ENCODE measurements at regions not wholly inside any gene's neighbourhood (a gene's known extent, or its start where the extent isn't known, plus 50 kb on each side); places are given as distances from the start of the nearest gene placed in this dataset.

DNA sequence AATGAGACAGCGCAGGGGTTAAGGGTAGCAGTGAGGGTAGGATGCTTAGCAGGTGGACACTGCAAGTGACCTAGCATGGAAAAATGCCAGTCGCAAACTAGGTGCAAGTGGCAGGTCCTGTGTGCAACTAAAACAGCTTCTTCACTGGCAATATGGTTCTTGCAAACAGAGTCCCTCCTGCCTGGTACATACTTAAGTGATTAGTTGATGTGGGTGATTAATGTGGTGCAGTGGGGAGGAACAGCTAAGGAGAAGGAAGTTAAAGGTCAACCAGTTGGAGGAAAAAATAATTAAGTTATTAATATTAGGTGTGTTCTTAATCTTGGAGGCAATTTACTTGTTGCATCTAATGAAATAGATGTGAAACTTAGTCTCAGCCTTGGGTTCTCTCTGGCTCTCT lies 121.6 kb upstream of the IGFBP7 start:
- CTCF ChIA-PET, result no interaction called here
- Histone ChIP-seq H3K79me2 (ENCODE audit: control insufficient read depth, insufficient read depth, low read length) (no peaks in the 10 kb centered on the region), H3K36me3 (ENCODE audit: control insufficient read depth in 2 of 2, insufficient read depth in 2 of 2, low read length in 1 of 2) (no peaks in the 10 kb centered on the region), H3K27me3 (replicated peaks in 1 of 2; ENCODE audit: control insufficient read depth in 2 of 2, insufficient read depth in 2 of 2, low read length in 1 of 2) (no peaks in the 10 kb centered on the region), H3K27ac (ENCODE audit: control insufficient read depth, insufficient read depth) (no peak overlapping the region), H3K4me3 (no peak overlapping the region), H3K4me2 (ENCODE audit: control insufficient read depth, insufficient read depth) (no peak overlapping the region), H3K9ac (ENCODE audit: control insufficient read depth, insufficient read depth, low read length) (no peak overlapping the region), H2AFZ (ENCODE audit: control insufficient read depth, low read depth, low read length) (no peak overlapping the region), H3K4me1 (ENCODE audit: control insufficient read depth, insufficient read depth, low read length) (no peaks in the 10 kb centered on the region), H4K20me1 (ENCODE audit: control insufficient read depth, insufficient read depth) (no peaks in the 10 kb centered on the region), H3K9me3 (replicated peaks; ENCODE audit: control insufficient read depth, insufficient read depth, low read length) (no peaks in the 10 kb centered on the region)
- 50% methylated on average over 2 of the region's 2 CpGs for WGBS (ENCODE audit: insufficient coverage, insufficient replicate concordance, low lambda C conversion rate, missing lambda C conversion rate)
- POLR2A ChIA-PET, result no interaction called here
- intact Hi-C loops (cut with micrococcal nuclease; ENCODE audit: unreplicated experiment) (no loop called here), in situ Hi-C loops (cut with MboI) (no loop called here)
- FAIRE-seq, result no peak
- ATAC-seq, result no peak
- no TSS peak for BruUV-seq (replicated peaks)
- RAD21 ChIA-PET (ENCODE audit: unreplicated experiment), result no interaction called here
- DNase-seq (ENCODE audit: low read depth, low spot score), result no peak
- no peak for TF ChIP-seq TCF7 (IDR thresholded peaks at IDR 0.05; ENCODE audit: borderline replicate concordance)
- TF ChIP-seq POLR2AphosphoS5 (IDR thresholded peaks at IDR 0.05; ENCODE audit: low read length), result no peak
- TF ChIP-seq SMAD1 (IDR thresholded peaks at IDR 0.05; ENCODE audit: low read depth, partially characterized antibody), result no peak
- SMC1A ChIA-PET (ENCODE audit: uncharacterized antibody, unreplicated experiment), result interaction anchor here (1.9 kb wide), 1 partner anchor 14 kb away, joined by 5 read pairs; no protein-coding TSS in a partner anchor

DNA sequence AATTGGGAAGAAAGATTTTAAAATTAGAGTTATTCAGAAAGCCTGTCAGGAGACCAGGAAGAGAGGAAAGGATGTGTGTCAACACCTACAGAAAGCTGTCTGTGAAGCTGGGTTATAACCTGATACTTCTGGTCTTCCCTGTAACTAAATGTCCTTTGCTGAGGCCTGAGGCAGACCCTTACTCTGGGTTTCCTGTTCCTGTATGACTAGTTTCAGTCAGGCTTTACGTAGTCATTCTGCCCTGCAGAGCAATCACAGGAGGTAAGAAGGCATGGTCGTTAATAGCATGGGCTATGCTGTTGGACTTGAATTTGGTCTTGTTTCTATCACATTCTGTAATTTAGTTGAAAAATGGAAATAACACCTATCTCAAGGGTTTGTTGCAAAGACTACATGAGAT lies 110.5 kb upstream of the IGFBP7 start:
- ChIA-PET RAD21 (ENCODE audit: unreplicated experiment) (no interaction called here), CTCF (interaction anchor here (0.9 to 2.1 kb wide), 2 partner anchors 15 to 30 kb away, joined by 6 to 7 read pairs; no protein-coding TSS in a partner anchor), POLR2A (no interaction called here), SMC1A (ENCODE audit: uncharacterized antibody, unreplicated experiment) (interaction anchor here (0.6 to 1.2 kb wide), 3 partner anchors 10 to 313 kb away, joined by 3 read pairs; partner anchors contain the start of gene REST)
- in situ Hi-C loops (cut with MboI) (no loop called here), intact Hi-C loops (cut with micrococcal nuclease; ENCODE audit: unreplicated experiment) (no loop called here)
- no peak overlapping the region for H3K9ac ChIP-seq (ENCODE audit: control insufficient read depth, insufficient read depth, low read length)
- peak; percentile 67 for ATAC-seq
- H3K4me2 ChIP-seq (ENCODE audit: control insufficient read depth, insufficient read depth), result 0 out of 2 replicates have a peak overlapping the region, but pooled peaks have one; percentile 17
- no peaks in the 10 kb centered on the region for H3K27me3 ChIP-seq (replicated peaks in 1 of 2; ENCODE audit: control insufficient read depth in 2 of 2, insufficient read depth in 2 of 2, low read length in 1 of 2)
- no peaks in the 10 kb centered on the region for H3K4me1 ChIP-seq (ENCODE audit: control insufficient read depth, insufficient read depth, low read length)
- H3K36me3 ChIP-seq (ENCODE audit: control insufficient read depth in 2 of 2, insufficient read depth in 2 of 2, low read length in 1 of 2), result no peaks in the 10 kb centered on the region
- no peak overlapping the region for H3K4me3 ChIP-seq
- no peak overlapping the region for H3K27ac ChIP-seq (ENCODE audit: control insufficient read depth, insufficient read depth)
- no peaks in the 10 kb centered on the region for H3K79me2 ChIP-seq (ENCODE audit: control insufficient read depth, insufficient read depth, low read length)
- 0% methylated on average over 2 of the region's 2 CpGs for WGBS (ENCODE audit: insufficient coverage, insufficient replicate concordance, low lambda C conversion rate, missing lambda C conversion rate)
- no peak overlapping the region for H2AFZ ChIP-seq (ENCODE audit: control insufficient read depth, low read depth, low read length)
- TF ChIP-seq LARP7 (IDR thresholded peaks at IDR 0.05), result no peak
- no peak for TF ChIP-seq KLF5 (IDR thresholded peaks at IDR 0.05; ENCODE audit: partially characterized antibody)
- TF ChIP-seq RAD21 (IDR thresholded peaks at IDR 0.05; ENCODE audit: insufficient read depth, low read depth, low read length), result no peak
- TF ChIP-seq, protein P1, sequence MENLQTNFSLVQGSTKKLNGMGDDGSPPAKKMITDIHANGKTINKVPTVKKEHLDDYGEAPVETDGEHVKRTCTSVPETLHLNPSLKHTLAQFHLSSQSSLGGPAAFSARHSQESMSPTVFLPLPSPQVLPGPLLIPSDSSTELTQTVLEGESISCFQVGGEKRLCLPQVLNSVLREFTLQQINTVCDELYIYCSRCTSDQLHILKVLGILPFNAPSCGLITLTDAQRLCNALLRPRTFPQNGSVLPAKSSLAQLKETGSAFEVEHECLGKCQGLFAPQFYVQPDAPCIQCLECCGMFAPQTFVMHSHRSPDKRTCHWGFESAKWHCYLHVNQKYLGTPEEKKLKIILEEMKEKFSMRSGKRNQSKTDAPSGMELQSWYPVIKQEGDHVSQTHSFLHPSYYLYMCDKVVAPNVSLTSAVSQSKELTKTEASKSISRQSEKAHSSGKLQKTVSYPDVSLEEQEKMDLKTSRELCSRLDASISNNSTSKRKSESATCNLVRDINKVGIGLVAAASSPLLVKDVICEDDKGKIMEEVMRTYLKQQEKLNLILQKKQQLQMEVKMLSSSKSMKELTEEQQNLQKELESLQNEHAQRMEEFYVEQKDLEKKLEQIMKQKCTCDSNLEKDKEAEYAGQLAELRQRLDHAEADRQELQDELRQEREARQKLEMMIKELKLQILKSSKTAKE (IDR thresholded peaks at IDR 0.05; ENCODE audit: low read depth, poor library complexity, severe bottlenecking), result no peak
- TF ChIP-seq MEF2A (IDR thresholded peaks at IDR 0.05; ENCODE audit: insufficient read depth, low read depth, low read length), result no peak
- TF ChIP-seq, protein P2, sequence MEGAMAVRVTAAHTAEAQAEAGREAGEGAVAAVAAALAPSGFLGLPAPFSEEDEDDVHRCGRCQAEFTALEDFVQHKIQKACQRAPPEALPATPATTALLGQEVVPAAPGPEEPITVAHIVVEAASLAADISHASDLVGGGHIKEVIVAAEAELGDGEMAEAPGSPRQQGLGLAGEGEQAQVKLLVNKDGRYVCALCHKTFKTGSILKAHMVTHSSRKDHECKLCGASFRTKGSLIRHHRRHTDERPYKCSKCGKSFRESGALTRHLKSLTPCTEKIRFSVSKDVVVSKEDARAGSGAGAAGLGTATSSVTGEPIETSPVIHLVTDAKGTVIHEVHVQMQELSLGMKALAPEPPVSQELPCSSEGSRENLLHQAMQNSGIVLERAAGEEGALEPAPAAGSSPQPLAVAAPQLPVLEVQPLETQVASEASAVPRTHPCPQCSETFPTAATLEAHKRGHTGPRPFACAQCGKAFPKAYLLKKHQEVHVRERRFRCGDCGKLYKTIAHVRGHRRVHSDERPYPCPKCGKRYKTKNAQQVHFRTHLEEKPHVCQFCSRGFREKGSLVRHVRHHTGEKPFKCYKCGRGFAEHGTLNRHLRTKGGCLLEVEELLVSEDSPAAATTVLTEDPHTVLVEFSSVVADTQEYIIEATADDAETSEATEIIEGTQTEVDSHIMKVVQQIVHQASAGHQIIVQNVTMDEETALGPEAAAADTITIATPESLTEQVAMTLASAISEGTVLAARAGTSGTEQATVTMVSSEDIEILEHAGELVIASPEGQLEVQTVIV (IDR thresholded peaks at IDR 0.05; ENCODE audit: borderline replicate concordance, partially characterized antibody), result no peak
- no peak for TF ChIP-seq RB1 (IDR thresholded peaks at IDR 0.05; ENCODE audit: borderline replicate concordance)
- DNase-seq (ENCODE audit: low read depth, low spot score), result no peak
- no TSS peak for BruUV-seq (replicated peaks)
- no peaks in the 10 kb centered on the region for H3K9me3 ChIP-seq (replicated peaks; ENCODE audit: control insufficient read depth, insufficient read depth, low read length)
- FAIRE-seq, result no peak
- H4K20me1 ChIP-seq (ENCODE audit: control insufficient read depth, insufficient read depth), result no peaks in the 10 kb centered on the region

All from GM12878 (cell line).